Activated naive CD4-positive, alpha-beta T cell treated with anti-CD3 and anti-CD28 coated beads, Interleukin-2, amount 10 ng/mL, durations not matched to agents 7 days and 5 days (primary cell): ENCODE measurements at regions not wholly inside any gene's neighbourhood (a gene's known extent, or its start where the extent isn't known, plus 50 kb on each side); places are given as distances from the start of the nearest gene placed in this dataset.

ENCODE experiments used
- CTCF ChIA-PET: fragments of 350-600 bp; sonication (Branson Sonifier 250); formaldehyde crosslinking; loops from one replicate; lab custom pipeline; 2021; ENCODE audit warnings: antibody characterized with exemption; lab: Charles Lee
- DNase-seq: peaks from one replicate; pipeline ENCODE4 v3.0.0-alpha.2; 2020
- H3K27ac Mint-ChIP-seq: one replicate; pipeline ENCODE4 v1.8.0; 2021; ENCODE audit warnings: mild to moderate bottlenecking, moderate library complexity, mixed read lengths
- H3K27me3 Mint-ChIP-seq: one replicate; pipeline ENCODE4 v1.8.0; 2021; ENCODE audit warnings: mild to moderate bottlenecking, mixed read lengths
- H3K36me3 Mint-ChIP-seq: one replicate; pipeline ENCODE4 v1.8.0; 2021; ENCODE audit warnings: mixed read lengths
- H3K4me1 Mint-ChIP-seq: one replicate; pipeline ENCODE4 v1.8.0; 2021; ENCODE audit warnings: mixed read lengths
- H3K4me3 Mint-ChIP-seq: one replicate; pipeline ENCODE4 v1.8.0; 2021; ENCODE audit warnings: mild to moderate bottlenecking, moderate library complexity, mixed read lengths
- H3K9me3 Mint-ChIP-seq: one replicate; pipeline ENCODE4 v1.8.0; 2021; ENCODE audit warnings: mixed read lengths

GRCh38 chr13:59247171-59247570 lies 916.6 kb downstream of the DIAPH3 start:
- Mint-ChIP-seq H3K27ac (no peak overlapping the region), H3K36me3 (no peaks in the 10 kb centered on the region), H3K4me3 (no peak overlapping the region), H3K4me1 (no peaks in the 10 kb centered on the region), H3K9me3 (no peaks in the 10 kb centered on the region), H3K27me3 (no peaks in the 10 kb centered on the region)
- no peak for DNase-seq
- CTCF ChIA-PET, result no interaction called here

GRCh38 chr13:59250336-59251189 lies 913.2 kb downstream of the DIAPH3 start:
- Mint-ChIP-seq H3K27ac (no peak overlapping the region), H3K36me3 (no peaks in the 10 kb centered on the region), H3K4me1 (no peaks in the 10 kb centered on the region), H3K27me3 (no peaks in the 10 kb centered on the region), H3K9me3 (no peaks in the 10 kb centered on the region), H3K4me3 (no peak overlapping the region)
- CTCF ChIA-PET, result no interaction called here
- DNase-seq, result no peak

GRCh38 chr13:59259165-59260000 lies 904.3 kb downstream of the DIAPH3 start:
- CTCF ChIA-PET, result no interaction called here
- Mint-ChIP-seq H3K4me1 (no peaks in the 10 kb centered on the region), H3K4me3 (no peak overlapping the region), H3K27ac (no peak overlapping the region), H3K36me3 (no peaks in the 10 kb centered on the region), H3K27me3 (no peaks in the 10 kb centered on the region), H3K9me3 (no peaks in the 10 kb centered on the region)
- DNase-seq, result no peak

GRCh38 chr13:59261928-59262488 lies 901.7 kb downstream of the DIAPH3 start:
- CTCF ChIA-PET, result no interaction called here
- DNase-seq, result no peak
- Mint-ChIP-seq H3K4me1 (no peaks in the 10 kb centered on the region), H3K9me3 (no peaks in the 10 kb centered on the region), H3K4me3 (no peak overlapping the region), H3K27me3 (no peaks in the 10 kb centered on the region), H3K27ac (no peak overlapping the region), H3K36me3 (no peaks in the 10 kb centered on the region)

DNA sequence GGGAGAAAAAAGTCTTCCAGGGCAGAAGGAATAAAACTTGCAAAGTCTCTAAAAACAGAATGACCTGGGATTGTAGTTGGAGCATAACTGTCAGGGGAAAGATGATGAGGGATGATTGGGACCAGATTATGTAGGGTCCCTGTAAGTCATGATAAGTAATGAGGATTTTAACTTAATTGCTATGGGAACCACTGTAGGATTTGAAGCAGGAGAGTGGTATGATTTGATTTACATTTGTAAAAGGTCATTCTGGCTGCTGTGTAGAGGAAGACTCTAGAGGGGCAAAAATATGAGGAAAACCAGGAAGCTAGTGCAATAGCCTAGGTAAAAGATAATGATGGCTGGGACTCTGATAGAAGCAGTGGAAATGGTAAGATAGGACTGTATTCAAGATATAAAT lies 900.2 kb downstream of the DIAPH3 start:
- Mint-ChIP-seq H3K9me3 (no peaks in the 10 kb centered on the region), H3K4me1 (no peaks in the 10 kb centered on the region), H3K27ac (no peak overlapping the region), H3K4me3 (no peak overlapping the region), H3K36me3 (no peaks in the 10 kb centered on the region), H3K27me3 (no peaks in the 10 kb centered on the region)
- no peak for DNase-seq
- CTCF ChIA-PET, result no interaction called here

GRCh38 chr13:59266478-59267063 lies 897.2 kb downstream of the DIAPH3 start:
- no peaks in the 10 kb centered on the region for H3K4me1 Mint-ChIP-seq
- H3K27me3 Mint-ChIP-seq, result no peaks in the 10 kb centered on the region
- CTCF ChIA-PET, result no interaction called here
- no peak overlapping the region for H3K27ac Mint-ChIP-seq
- H3K9me3 Mint-ChIP-seq, result no peaks in the 10 kb centered on the region
- no peak overlapping the region for H3K4me3 Mint-ChIP-seq
- H3K36me3 Mint-ChIP-seq, result no peaks in the 10 kb centered on the region
- no peak for DNase-seq

- no peak overlapping the region for H3K4me3 Mint-ChIP-seq
- no peaks in the 10 kb centered on the region for H3K27me3 Mint-ChIP-seq
- no peaks in the 10 kb centered on the region for H3K4me1 Mint-ChIP-seq
- CTCF ChIA-PET, result no interaction called here
- H3K27ac Mint-ChIP-seq, result no peak overlapping the region
- H3K36me3 Mint-ChIP-seq, result no peaks in the 10 kb centered on the region
- no peak for DNase-seq
- H3K9me3 Mint-ChIP-seq, result no peaks in the 10 kb centered on the region
Measured at GRCh38 chr13:59269476-59269875, 894.3 kb downstream of the DIAPH3 start.

- Mint-ChIP-seq H3K27me3 (no peaks in the 10 kb centered on the region), H3K27ac (no peak overlapping the region), H3K9me3 (no peaks in the 10 kb centered on the region), H3K4me1 (no peaks in the 10 kb centered on the region), H3K36me3 (no peaks in the 10 kb centered on the region), H3K4me3 (no peak overlapping the region)
- CTCF ChIA-PET, result no interaction called here
- no peak for DNase-seq
Measured at GRCh38 chr13:59270327-59270726, 893.4 kb downstream of the DIAPH3 start.

DNA sequence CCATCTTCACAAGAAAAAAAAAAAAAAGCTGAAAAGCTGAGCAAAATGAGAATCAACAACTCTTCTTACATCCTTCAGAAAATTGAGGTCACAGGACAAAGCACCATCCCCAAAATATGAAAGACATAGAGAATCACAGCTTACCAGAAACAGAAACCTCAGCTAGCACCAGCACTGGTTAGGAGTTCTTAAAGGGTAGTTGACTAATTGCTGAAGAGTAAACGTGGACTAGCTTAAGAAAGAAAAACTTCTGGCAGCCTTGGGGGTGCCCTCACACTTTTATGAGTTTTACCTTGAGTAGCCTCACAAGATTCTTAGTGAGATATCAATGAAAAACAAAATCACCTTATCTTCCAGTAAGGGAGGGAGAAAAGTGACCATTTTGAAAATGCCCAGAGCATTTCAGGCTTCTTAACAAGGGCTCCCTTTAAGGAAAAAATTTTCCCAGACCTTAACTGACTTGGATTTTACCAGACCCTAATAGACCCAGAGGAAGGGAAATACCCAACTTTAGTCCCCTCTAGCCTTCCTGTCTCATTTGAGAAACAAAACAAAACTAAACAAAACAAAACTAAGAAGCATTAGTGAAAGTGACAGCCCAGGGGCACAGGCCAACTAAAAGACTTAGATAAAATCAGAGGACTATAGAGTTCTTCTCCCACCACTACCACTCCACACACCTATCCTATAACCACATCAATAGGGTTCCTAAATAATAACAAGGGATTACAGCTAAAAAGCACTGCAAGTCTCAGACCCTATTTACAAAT lies 888.6 kb downstream of the DIAPH3 start:
- H3K4me1 Mint-ChIP-seq, result no peaks in the 10 kb centered on the region
- CTCF ChIA-PET, result no interaction called here
- H3K9me3 Mint-ChIP-seq, result no peaks in the 10 kb centered on the region
- H3K36me3 Mint-ChIP-seq, result no peaks in the 10 kb centered on the region
- no peak for DNase-seq
- no peaks in the 10 kb centered on the region for H3K27me3 Mint-ChIP-seq
- H3K4me3 Mint-ChIP-seq, result no peak overlapping the region
- no peak overlapping the region for H3K27ac Mint-ChIP-seq

DNA sequence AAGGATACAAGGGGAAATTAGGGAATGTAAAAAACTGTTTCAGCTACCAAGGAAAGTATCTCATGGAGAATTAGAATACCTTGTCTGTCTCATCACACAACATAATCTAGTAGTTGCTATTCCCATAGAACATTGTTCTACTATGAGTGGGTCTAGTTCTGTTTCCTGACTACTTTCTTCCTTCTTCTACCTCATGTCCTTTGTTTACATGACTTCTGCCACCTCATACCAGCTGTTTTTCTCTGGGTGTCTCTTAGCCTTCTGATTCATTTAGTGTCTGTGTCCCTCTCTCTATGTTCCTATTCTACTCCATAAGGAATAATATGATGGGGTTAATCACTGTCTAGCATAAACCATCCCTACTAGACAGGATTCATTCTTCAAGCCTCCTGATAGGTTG lies 887.3 kb downstream of the DIAPH3 start:
- H3K4me1 Mint-ChIP-seq, result no peaks in the 10 kb centered on the region
- no peaks in the 10 kb centered on the region for H3K27me3 Mint-ChIP-seq
- no peak overlapping the region for H3K4me3 Mint-ChIP-seq
- no peaks in the 10 kb centered on the region for H3K9me3 Mint-ChIP-seq
- no peak for DNase-seq
- H3K36me3 Mint-ChIP-seq, result no peaks in the 10 kb centered on the region
- no peak overlapping the region for H3K27ac Mint-ChIP-seq
- CTCF ChIA-PET, result no interaction called here

DNA sequence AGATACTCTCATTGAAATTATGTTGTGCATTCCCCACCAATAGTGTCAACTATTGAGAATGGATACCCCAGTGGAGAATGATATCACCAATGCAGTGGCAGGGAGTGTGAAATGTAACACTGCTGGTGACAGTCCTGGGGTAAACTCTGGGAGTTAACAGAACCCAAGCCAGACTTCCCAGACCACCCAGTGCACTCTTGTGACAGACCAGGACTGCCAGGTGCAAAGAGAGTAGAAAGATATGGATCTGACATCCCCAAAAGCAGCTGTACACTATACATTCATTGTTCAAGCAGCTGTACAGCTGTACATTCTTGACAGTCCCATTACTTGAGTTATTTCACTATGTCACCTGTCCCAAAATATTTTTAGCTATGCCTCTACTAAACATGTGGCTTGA lies 886.6 kb downstream of the DIAPH3 start:
- CTCF ChIA-PET, result no interaction called here

GRCh38 chr13:59279028-59279427 lies 884.7 kb downstream of the DIAPH3 start:
- Mint-ChIP-seq H3K4me3 (no peak overlapping the region), H3K9me3 (no peaks in the 10 kb centered on the region), H3K27me3 (no peaks in the 10 kb centered on the region), H3K4me1 (no peaks in the 10 kb centered on the region), H3K36me3 (no peaks in the 10 kb centered on the region), H3K27ac (no peak overlapping the region)
- DNase-seq, result no peak
- CTCF ChIA-PET, result no interaction called here

More for the DNA sequence above, 886.6 kb downstream of the DIAPH3 start:
- Mint-ChIP-seq H3K27me3 (no peaks in the 10 kb centered on the region), H3K4me1 (no peaks in the 10 kb centered on the region), H3K27ac (no peak overlapping the region), H3K36me3 (no peaks in the 10 kb centered on the region), H3K9me3 (no peaks in the 10 kb centered on the region), H3K4me3 (no peak overlapping the region)
- DNase-seq, result no peak

DNA sequence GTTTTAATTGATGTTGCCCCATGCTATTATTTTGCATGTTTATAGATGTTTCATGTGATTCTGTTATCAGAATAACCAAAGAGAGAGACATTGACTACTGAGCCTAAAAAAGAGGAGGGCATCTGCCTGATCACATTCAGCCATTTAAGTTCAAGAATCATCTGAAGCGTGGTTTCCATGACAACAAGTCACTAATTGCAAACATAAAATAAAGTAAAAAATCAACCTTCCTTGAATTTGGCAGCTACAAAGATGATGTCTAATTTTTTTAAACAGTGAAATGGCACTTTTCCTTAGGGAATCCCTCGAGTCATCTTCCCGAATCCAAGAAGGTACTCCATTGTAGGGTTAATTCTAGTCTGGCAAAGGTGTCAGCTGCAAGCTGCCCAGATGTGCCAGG lies 884.2 kb downstream of the DIAPH3 start:
- CTCF ChIA-PET, result no interaction called here
- no peaks in the 10 kb centered on the region for H3K4me1 Mint-ChIP-seq
- no peak for DNase-seq
- H3K4me3 Mint-ChIP-seq, result no peak overlapping the region
- no peaks in the 10 kb centered on the region for H3K27me3 Mint-ChIP-seq
- no peak overlapping the region for H3K27ac Mint-ChIP-seq
- no peaks in the 10 kb centered on the region for H3K36me3 Mint-ChIP-seq
- H3K9me3 Mint-ChIP-seq, result no peaks in the 10 kb centered on the region

DNA sequence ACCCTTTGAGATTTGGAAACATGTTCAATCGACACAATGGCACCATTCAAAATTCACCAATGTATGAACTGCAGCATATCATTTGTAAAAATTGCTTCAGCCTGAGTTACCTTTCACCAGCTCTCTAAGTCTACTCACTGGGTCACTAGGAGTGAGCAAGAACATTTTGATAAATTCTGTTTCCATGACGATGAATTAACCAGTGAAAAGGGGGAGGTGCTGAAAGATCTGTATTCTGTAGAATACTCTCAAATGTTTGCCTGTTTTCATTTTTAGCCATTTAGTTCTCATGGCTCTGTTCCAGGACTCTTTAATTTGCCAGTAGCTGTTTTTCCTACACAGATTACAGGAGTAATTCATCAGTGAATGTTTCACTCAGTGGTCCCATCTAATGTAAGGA lies 883.4 kb downstream of the DIAPH3 start:
- Mint-ChIP-seq H3K36me3 (no peaks in the 10 kb centered on the region), H3K27me3 (no peaks in the 10 kb centered on the region), H3K4me3 (no peak overlapping the region), H3K4me1 (no peaks in the 10 kb centered on the region), H3K9me3 (no peaks in the 10 kb centered on the region), H3K27ac (no peak overlapping the region)
- CTCF ChIA-PET, result no interaction called here
- DNase-seq, result no peak
